NCI-H748 (cell line): ENCODE measurements at regions not wholly inside any gene's neighbourhood (a gene's known extent, or its start where the extent isn't known, plus 50 kb on each side); places are given as distances from the start of the nearest gene placed in this dataset.
"Not testable (repeated sequence)": the region's sequence is repeated elsewhere in the genome, so short reads cannot be mapped to it uniquely, and the experiment has no call there.

Experiments
- DNase-seq: peaks from one replicate; lab custom pipeline; 2025; ENCODE audit not compliant: unreplicated experiment; lab: John Stamatoyannopoulos, UW

DNA sequence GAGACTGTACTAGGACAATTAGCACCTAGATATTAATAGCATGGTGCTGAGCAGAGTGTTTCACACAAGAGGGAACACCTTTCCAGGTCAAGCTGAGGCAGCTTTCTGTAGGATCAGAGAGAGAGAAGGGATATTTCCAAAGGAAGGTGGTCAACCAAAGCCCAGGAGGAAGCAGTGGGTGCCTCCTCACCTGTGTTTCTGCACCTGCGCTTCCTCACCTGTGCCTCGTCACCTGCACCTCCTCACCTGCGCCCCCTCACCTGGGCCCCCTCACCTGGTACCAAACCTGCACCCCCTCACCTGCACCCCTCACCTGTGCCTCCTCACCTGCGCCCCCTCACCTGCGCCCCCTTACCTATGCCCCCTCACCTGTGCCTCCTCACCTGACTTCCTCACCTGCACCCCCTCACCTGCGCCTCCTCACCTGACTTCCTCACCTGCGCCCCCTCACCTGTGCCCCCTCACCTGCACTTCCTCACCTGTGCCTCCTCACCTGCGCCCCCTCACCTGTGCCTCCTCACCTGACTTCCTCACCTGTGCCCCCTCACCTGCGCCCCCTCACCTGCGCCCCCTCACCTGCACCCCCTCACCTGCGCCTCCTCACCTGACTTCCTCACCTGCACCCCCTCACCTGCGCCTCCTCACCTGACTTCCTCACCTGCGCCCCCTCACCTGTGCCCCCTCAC lies 67.9 kb downstream of the TTLL2 start:
- no peak for DNase-seq

GRCh38 chr6:167393731-167394130 lies 68.8 kb downstream of the TTLL2 start:
- DNase-seq: no peak

GRCh38 chr6:167394339-167394738 lies 69.5 kb downstream of the TTLL2 start:
- no peak for DNase-seq

- DNase-seq: no peak
These were observed 69.9 kb downstream of the TTLL2 start for GRCh38 chr6:167394820-167395219.

- DNase-seq: peak; percentile 63
These were observed 71.3 kb downstream of the TTLL2 start for GRCh38 chr6:167396068-167396658.

DNA sequence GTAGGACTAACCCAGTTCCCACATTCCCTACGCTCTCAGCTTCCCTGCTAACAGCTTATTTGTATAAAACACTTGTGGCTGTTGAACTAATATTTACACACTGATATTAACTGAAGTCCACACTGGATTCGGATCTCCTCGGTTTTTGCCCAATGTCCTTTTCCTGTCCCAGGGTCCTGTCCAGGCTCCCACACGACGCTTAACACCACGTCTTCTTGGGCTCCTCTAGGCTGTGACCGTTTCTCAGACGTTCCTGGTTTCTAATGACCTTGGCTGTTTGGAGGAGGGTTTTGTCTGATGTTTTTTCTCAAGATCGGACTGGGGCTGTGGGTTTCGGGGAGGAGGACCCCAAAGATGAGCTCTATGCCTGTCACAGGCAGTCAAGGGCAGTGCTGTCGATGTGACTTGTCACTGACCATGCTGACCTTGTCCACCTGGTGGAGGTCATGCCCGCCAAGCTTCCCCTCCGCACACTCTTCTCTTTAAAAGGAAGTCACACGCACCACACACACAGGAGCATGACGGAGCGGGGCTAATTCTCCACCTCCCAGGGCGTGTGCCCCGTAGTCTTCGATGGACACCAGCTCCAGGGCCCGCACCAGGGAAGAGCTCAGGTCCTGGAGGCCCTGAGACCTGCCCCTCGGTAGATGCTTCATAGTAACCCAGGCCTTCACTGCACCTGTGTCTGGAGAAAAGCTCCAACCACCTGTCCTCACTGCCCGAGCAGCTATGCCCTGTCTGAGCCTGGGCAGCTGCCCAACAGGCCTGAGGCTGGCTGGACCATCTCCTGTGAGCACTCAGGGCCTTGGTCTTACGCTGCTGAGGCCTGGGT lies 72.0 kb downstream of the TTLL2 start:
- DNase-seq: peak; percentile 24

DNA sequence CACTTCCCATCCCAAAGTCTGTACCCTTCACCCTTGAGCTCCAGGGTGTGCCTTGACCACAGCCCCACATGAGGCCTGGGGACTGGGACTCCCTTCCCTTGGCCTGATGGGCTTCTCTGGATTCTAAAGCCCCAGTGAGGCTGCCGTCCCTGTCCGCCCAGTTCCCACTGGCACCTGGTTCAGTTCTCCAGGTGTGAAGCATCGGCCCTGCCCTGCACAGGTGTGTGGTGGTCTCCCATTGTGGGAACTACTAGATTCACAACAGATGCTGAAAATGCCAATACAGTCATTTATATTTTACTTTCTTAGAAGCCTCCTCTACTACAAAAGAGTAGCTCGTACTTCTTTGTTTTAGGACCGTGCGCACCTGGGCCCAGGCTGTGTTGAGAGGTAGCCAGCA lies 72.8 kb downstream of the TTLL2 start:
- DNase-seq: no peak

DNA sequence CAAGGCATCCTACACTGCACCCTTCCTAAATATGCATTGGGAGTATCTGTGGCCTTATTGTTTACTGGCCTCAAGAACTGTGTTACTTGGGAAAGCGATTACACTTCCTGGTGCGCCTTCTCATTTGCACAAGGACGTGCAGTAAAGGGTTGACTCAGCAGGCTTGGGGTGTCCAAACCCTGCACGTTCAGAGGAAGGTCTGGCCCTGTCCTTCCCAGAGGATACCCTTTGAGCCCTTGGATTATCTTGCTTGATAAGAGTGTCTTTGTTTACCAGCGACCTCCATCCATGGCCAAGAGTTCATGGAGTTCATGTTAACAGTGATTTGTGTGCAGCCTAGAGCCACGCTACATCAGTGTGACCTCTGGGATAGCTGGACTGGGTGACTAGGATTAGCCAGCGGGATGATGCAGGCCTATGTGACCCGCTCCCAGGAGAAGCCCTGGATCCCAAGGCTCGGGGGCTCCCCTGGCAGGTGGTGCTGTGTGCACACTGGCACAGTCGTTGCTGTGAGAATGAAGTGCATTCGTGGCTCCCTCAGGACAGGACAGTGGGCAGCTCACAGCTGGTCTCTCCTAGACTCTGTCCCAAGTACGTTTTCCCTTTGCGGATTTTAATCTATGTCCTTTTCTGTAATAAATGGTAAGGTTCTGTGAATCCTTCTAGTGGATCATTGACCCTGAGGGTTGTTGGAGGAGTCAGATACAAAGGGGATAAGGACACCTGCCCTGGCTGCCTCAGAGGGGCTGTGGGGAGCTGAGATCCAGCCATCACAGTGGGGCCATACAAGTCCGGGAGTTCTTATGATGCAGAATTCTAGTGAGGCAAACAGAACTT lies 73.5 kb downstream of the TTLL2 start:
- no peak for DNase-seq

DNA sequence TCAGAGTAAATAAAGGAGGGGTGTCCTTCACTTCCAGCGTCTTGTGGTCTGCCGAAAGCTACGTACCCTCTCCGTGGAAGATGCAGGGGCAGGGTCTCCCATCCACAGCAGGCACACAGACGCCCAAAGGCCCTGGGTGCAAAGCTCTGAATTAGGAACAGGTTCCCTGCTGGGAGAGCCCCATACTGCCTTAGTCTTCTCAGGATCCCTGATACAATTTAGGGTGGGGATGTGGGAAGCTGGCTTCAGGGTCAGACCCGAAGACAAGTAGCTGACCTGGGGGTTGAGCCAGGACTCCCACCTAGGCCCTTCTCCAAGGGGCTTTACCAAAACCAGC lies 74.1 kb downstream of the TTLL2 start:
- DNase-seq: no peak

GRCh38 chr6:167399599-167399998 lies 74.7 kb downstream of the TTLL2 start:
- DNase-seq: no peak

DNA sequence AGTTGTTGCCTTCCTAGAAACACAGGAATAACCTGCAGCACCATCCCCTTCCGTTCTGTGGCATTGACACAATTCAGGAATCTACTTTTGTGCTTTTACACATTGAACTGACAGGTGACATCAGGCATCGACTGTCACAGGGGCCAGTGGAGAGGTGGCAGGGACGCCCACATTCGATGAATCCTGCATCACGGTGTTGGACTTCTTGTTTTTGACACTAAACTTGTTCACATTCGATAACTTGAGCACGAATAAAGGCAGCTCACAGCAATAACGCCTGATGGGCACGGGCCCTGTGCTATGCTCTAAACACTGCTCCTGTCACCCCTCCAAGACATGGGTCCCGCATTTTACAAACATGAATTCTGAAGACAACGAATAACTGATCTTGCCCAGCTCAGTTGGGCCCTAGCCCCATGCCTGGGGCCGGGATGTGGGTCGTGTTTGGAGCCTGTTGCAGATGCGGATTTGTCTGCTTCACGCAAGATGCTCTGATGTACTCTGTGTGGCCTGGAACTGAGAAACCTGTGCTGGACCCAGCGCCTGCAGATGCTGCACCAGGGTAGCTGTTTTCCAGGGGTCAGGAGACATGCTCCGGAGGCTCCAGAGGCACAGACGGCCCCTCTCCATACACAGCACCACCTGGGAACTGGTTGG lies 75.7 kb downstream of the TTLL2 start:
- DNase-seq: no peak

DNA sequence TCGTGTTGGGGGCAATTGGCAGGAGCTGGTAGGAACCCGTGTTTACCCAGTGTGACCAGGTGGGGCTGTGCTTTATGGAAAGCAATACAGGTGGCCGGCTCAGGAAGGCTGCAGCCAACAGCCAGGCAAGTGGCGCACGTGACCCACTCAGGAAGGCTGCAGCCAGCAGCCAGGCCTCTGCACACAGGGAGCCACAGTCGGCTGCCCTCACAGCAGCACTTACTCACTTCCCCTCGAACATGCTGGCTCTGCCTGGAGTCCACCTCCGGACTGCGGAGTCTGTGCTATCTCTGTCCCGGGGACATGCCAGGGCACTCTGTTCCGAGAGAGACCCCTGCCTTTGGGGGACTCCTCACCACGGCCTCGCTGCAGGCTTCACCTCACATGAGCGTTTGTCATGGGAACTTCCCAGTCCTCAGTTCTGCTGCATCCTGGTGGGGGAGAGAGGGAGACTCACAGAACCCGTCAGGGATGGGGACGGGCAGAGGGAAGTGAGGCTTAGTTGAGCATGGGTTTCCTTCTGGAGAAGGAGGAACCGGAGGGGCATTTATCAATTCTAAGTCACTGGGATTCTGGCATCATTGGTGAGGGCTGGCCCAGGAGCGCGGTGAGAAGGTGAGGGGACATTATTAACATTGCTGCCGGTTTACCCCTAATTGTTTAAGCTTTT lies 76.8 kb downstream of the TTLL2 start:
- peak; percentile 90 for DNase-seq

GRCh38 chr6:167402195-167402686 lies 77.4 kb downstream of the TTLL2 start:
- no peak for DNase-seq

DNA sequence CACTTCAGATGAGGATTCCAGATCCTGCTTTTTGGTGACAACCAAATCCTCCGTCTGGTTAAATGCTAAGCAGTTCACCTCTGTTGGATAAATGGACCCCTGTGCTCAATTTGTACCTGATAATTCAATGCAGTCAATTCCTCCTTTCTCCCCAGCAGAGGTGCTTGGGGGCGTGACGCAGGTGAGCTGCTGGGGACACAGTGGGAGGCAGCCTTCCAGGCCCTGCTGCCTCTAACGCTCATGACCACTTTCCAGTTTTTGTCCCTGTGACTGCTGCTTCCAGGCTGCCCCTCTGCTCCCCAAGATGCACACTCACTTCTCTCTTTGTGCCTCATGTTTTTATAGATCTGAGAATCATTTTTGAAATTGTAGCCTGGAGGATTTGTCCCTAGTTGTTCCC lies 78.5 kb downstream of the TTLL2 start:
- no peak for DNase-seq

DNA sequence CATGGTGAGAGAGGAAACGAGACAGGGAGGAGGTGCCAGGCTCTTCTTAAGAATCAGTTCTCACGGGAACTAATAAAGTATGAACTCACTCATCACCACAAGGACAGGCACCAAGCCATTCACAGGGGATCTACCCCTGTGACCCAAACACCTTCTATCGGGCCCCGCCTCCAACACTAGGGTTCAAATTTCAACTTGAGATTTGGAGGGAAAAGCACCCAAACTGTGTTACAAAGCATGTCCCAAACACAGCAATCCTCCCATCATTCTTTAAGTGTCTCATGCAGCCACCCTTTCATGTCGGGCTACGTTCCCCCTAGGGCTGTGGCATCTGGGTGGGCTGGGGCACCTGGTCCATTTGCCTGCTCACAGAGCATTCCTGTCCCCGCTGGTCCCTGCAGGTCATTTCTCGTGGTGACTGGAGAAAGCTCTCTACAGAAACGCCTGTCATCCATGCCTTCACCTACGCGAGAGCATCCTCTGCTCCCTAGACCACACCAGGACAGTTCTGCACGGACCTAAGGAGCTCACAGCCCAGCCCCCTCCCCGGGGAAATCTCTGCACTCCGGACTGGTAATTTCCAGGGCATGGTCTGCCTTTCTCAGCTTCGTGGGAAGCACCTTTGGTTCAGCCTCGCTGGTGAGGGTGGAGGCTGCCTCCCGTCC lies 79.6 kb downstream of the TTLL2 start:
- no peak for DNase-seq

GRCh38 chr6:167405778-167406532 lies 81.1 kb downstream of the TTLL2 start:
- DNase-seq: no peak

GRCh38 chr6:167406533-167407238 lies 81.8 kb downstream of the TTLL2 start:
- DNase-seq: not testable (repeated sequence)
